KMS-11 (cell line): ENCODE measurements at regions not wholly inside any gene's neighbourhood (a gene's known extent, or its start where the extent isn't known, plus 50 kb on each side); places are given as distances from the start of the nearest gene placed in this dataset.

Source experiments
- H2AFZ ChIP-seq: fragments of 200-600 bp; sonication (generic); 2 replicates; pipeline ENCODE4 v1.6.1; 2016; ENCODE audit warnings: antibody characterized with exemption, mixed run types, low read depth
- H3K27ac ChIP-seq: fragments of 200-600 bp; sonication (generic); 2 replicates; pipeline ENCODE4 v1.6.1; 2016; ENCODE audit warnings: mild to moderate bottlenecking, mixed run types
- H3K27me3 ChIP-seq: fragments of 200-600 bp; sonication (generic); 2 replicates; pipeline ENCODE4 v1.6.1; 2017; ENCODE audit warnings: mild to moderate bottlenecking, low read depth, mixed run types, moderate library complexity; ENCODE audit not compliant: insufficient read depth
- H3K36me3 ChIP-seq: fragments of 200-600 bp; sonication (generic); 2 replicates; pipeline ENCODE4 v1.6.1; 2017; ENCODE audit warnings: mild to moderate bottlenecking, mixed run types; ENCODE audit not compliant: insufficient read depth
- H3K4me1 ChIP-seq: fragments of 200-600 bp; sonication (generic); 2 replicates; pipeline ENCODE4 v1.6.1; 2016; ENCODE audit warnings: mild to moderate bottlenecking, low read depth, mixed run types; ENCODE audit not compliant: poor library complexity, severe bottlenecking
- H3K4me2 ChIP-seq: fragments of 200-600 bp; sonication (generic); 2 replicates; pipeline ENCODE4 v1.7.0; 2016; ENCODE audit warnings: mild to moderate bottlenecking, mixed run types
- H3K4me3 ChIP-seq: fragments of 200-600 bp; sonication (generic); IDR thresholded peaks from 2 replicates; pipeline ENCODE4 v1.6.1; 2017; ENCODE audit warnings: low read depth, low read length, mixed read lengths; ENCODE audit not compliant: insufficient read depth
- H3K79me2 ChIP-seq: fragments of 200-600 bp; sonication (generic); 2 replicates; pipeline ENCODE4 v1.6.1; 2016; ENCODE audit warnings: low read depth, mixed run types; ENCODE audit not compliant: insufficient read depth
- H3K9ac ChIP-seq: fragments of 200-600 bp; sonication (generic); 2 replicates; pipeline ENCODE4 v1.6.1; 2016; ENCODE audit warnings: mild to moderate bottlenecking, mixed run types
- H4K20me1 ChIP-seq: fragments of 200-600 bp; sonication (generic); 2 replicates; pipeline ENCODE4 v1.6.1; 2016; ENCODE audit warnings: mild to moderate bottlenecking, mixed run types; ENCODE audit not compliant: insufficient read depth
- TF ChIP-seq, protein P1 (sequence below): fragments of 200-600 bp; sonication (generic); conservative IDR thresholded peaks from 2 replicates; pipeline ENCODE4 v1.6.1; 2017; ENCODE audit warnings: low read depth, mild to moderate bottlenecking, antibody characterized with exemption, low read length, moderate library complexity, mixed read lengths

DNA sequence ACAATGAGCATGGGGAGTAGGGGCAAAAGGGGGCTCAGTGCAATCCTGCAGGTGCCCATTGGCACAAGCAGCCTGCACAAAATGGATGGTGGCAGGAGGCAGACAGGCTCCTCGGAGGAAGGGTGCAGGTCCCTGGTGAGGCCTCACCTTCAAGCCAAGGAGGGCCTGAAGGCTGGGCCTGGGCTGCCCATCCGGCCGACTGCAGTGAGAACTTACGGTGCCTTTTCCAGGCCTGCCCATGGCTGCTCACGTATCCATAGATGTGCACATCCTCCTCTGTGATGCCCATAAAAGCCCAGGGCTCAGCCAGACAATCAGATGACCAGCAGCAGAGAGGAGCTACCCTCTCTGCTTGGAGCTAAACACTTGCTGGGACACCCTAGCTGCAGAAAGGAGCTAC lies 1089.8 kb downstream of the PCDH18 start:
- H4K20me1 ChIP-seq, result no peaks in the 10 kb centered on the region
- H2AFZ ChIP-seq, result no peak overlapping the region
- H3K9ac ChIP-seq, result no peak overlapping the region
- no peaks in the 10 kb centered on the region for H3K36me3 ChIP-seq
- H3K27ac ChIP-seq, result no peak overlapping the region
- H3K4me1 ChIP-seq, result no peaks in the 10 kb centered on the region
- TF ChIP-seq, protein P1, sequence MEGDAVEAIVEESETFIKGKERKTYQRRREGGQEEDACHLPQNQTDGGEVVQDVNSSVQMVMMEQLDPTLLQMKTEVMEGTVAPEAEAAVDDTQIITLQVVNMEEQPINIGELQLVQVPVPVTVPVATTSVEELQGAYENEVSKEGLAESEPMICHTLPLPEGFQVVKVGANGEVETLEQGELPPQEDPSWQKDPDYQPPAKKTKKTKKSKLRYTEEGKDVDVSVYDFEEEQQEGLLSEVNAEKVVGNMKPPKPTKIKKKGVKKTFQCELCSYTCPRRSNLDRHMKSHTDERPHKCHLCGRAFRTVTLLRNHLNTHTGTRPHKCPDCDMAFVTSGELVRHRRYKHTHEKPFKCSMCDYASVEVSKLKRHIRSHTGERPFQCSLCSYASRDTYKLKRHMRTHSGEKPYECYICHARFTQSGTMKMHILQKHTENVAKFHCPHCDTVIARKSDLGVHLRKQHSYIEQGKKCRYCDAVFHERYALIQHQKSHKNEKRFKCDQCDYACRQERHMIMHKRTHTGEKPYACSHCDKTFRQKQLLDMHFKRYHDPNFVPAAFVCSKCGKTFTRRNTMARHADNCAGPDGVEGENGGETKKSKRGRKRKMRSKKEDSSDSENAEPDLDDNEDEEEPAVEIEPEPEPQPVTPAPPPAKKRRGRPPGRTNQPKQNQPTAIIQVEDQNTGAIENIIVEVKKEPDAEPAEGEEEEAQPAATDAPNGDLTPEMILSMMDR, result no peak
- no peak overlapping the region for H3K4me3 ChIP-seq
- no peaks in the 10 kb centered on the region for H3K27me3 ChIP-seq
- no peaks in the 10 kb centered on the region for H3K79me2 ChIP-seq
- no peak overlapping the region for H3K4me2 ChIP-seq

- no peaks in the 10 kb centered on the region for H3K4me1 ChIP-seq
- H2AFZ ChIP-seq, result no peak overlapping the region
- no peaks in the 10 kb centered on the region for H3K36me3 ChIP-seq
- TF ChIP-seq, protein P1, result no peak
- no peaks in the 10 kb centered on the region for H3K27me3 ChIP-seq
- no peak overlapping the region for H3K4me3 ChIP-seq
- H4K20me1 ChIP-seq, result no peaks in the 10 kb centered on the region
- no peak overlapping the region for H3K27ac ChIP-seq
- no peak overlapping the region for H3K9ac ChIP-seq
- H3K79me2 ChIP-seq, result no peaks in the 10 kb centered on the region
- no peak overlapping the region for H3K4me2 ChIP-seq
These were observed 1090.5 kb downstream of the PCDH18 start for GRCh38 chr4:136441629-136442282.

GRCh38 chr4:136438645-136439044 lies 1093.6 kb downstream of the PCDH18 start:
- Histone ChIP-seq H3K9ac (no peak overlapping the region), H2AFZ (no peak overlapping the region), H3K27me3 (no peaks in the 10 kb centered on the region), H4K20me1 (no peaks in the 10 kb centered on the region), H3K79me2 (no peaks in the 10 kb centered on the region), H3K4me2 (no peak overlapping the region), H3K4me3 (no peak overlapping the region), H3K4me1 (no peaks in the 10 kb centered on the region), H3K36me3 (no peaks in the 10 kb centered on the region), H3K27ac (no peak overlapping the region)
- TF ChIP-seq, protein P1, result no peak

GRCh38 chr4:136424052-136424451 lies 1108.2 kb downstream of the PCDH18 start:
- H3K79me2 ChIP-seq, result no peaks in the 10 kb centered on the region
- H3K27ac ChIP-seq, result no peak overlapping the region
- H3K4me1 ChIP-seq, result no peaks in the 10 kb centered on the region
- no peak overlapping the region for H2AFZ ChIP-seq
- no peaks in the 10 kb centered on the region for H3K27me3 ChIP-seq
- H3K9ac ChIP-seq, result no peak overlapping the region
- H4K20me1 ChIP-seq, result no peaks in the 10 kb centered on the region
- no peak overlapping the region for H3K4me3 ChIP-seq
- no peak overlapping the region for H3K4me2 ChIP-seq
- TF ChIP-seq, protein P1, result no peak
- no peaks in the 10 kb centered on the region for H3K36me3 ChIP-seq
